ENCODE measurements at regions not wholly inside any gene's neighbourhood (a gene's known extent, or its start where the extent isn't known, plus 50 kb on each side); places are given as distances from the start of the nearest gene placed in this dataset.

DNA sequence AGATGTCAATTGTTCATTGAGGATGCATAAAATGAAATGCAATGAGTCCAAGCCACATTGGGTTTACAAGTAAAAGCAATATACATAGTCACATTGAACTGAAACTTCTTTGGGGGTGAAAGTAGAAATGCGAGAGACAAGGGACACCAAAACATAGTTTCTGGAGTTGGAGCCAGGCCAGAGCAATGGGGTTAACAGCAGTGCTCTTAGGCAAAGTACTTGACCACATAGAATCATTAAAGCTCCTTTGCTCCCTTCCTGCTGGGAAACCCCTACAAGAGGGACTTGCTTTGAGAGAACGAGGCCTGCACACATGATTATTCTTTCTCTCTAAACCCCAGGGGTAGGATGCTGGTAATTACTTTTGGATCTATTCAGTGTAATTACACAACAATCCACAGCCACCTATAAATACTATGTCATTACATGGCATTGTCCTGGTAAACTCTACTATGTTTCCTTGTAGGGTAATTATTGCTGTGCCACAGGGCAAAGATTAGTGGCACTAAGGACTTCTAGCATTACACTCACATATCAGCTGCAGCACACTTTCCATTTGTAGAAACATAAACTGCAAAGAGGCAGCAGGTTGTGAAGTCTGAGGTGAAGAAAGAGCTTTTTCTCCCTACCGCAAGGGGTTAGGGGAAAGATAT lies 421.6 kb upstream of the PBX1 start:
- Histone ChIP-seq H2AFZ (ENCODE audit: insufficient read depth, low read length, poor library complexity) (no peak overlapping the region), H3K18ac (ENCODE audit: low read length) (no peak overlapping the region), H2AK5ac (ENCODE audit: low read length) (no peak overlapping the region), H3K4me3 (ENCODE audit: low read depth, low read length) (no peak overlapping the region), H3K27ac (ENCODE audit: low read depth, low read length) (no peak overlapping the region), H3K9ac (ENCODE audit: low read length) (no peak overlapping the region), H2BK12ac (ENCODE audit: low read length) (no peak overlapping the region), H3K27me3 (ENCODE audit: insufficient read depth, low read length) (no peaks in the 10 kb centered on the region), H3K9me3 (ENCODE audit: insufficient read depth, low read depth, low read length) (no peaks in the 10 kb centered on the region), H3K4me1 (ENCODE audit: control insufficient read depth in 1 of 2, insufficient read depth in 2 of 2, low read length in 2 of 2) (no peaks in the 10 kb centered on the region), H4K91ac (ENCODE audit: low read depth, low read length) (no peak overlapping the region), H2BK120ac (ENCODE audit: insufficient read depth, low read length, poor library complexity) (no peak overlapping the region), H3K14ac (ENCODE audit: low read length) (no peak overlapping the region), H2BK5ac (ENCODE audit: low read depth, low read length, poor library complexity) (no peak overlapping the region), H3K79me2 (ENCODE audit: control insufficient read depth, insufficient read depth, low read length, poor library complexity) (no peaks in the 10 kb centered on the region), H3K36me3 (ENCODE audit: control insufficient read depth in 1 of 2, insufficient read depth in 2 of 2, low read length in 2 of 2) (no peaks in the 10 kb centered on the region), H4K12ac (ENCODE audit: low read depth, low read length) (no peak overlapping the region), H3K79me1 (ENCODE audit: low read length) (no peaks in the 10 kb centered on the region), H4K8ac (ENCODE audit: low read depth, low read length) (no peak overlapping the region), H3K23ac (ENCODE audit: low read length) (no peak overlapping the region), H3K4ac (ENCODE audit: low read depth, low read length) (no peak overlapping the region), H3K4me2 (ENCODE audit: low read length) (no peak overlapping the region)
- no CpG with 5 or more reads among the region's 3 CpGs for WGBS (ENCODE audit: extremely low coverage, insufficient coverage, insufficient read length)
- DNase-seq, result no peak

DNA sequence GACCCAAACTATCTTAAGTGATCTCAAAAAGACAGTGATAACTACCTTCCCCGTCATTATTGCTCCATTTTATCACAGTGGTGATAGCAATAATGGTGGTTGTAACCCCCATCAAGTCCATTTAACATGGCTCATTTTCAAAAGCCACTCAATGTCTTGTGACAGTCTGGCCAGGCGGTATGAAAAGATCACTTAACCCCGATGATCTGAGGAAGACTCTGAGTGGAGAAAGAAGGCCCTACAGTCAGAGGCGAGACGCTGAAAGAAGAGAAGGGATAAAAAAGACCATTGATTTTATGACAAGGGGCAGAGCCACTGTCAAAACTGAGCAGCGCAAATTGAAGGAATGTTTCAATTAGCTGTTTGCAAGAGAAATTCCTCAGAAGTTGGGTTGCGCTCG lies 417.2 kb upstream of the PBX1 start:
- no CpG with 5 or more reads among the region's 8 CpGs for WGBS (ENCODE audit: extremely low coverage, insufficient coverage, insufficient read length)
- H4K12ac ChIP-seq (ENCODE audit: low read depth, low read length), result no peak overlapping the region
- no peak overlapping the region for H3K14ac ChIP-seq (ENCODE audit: low read length)
- no peak overlapping the region for H2AK5ac ChIP-seq (ENCODE audit: low read length)
- no peak overlapping the region for H4K91ac ChIP-seq (ENCODE audit: low read depth, low read length)
- no peak overlapping the region for H3K4ac ChIP-seq (ENCODE audit: low read depth, low read length)
- H3K9ac ChIP-seq (ENCODE audit: low read length), result no peak overlapping the region
- no peak overlapping the region for H2BK12ac ChIP-seq (ENCODE audit: low read length)
- no peak overlapping the region for H2BK5ac ChIP-seq (ENCODE audit: low read depth, low read length, poor library complexity)
- H3K79me2 ChIP-seq (ENCODE audit: control insufficient read depth, insufficient read depth, low read length, poor library complexity), result no peaks in the 10 kb centered on the region
- DNase-seq, result no peak
- no peak overlapping the region for H4K8ac ChIP-seq (ENCODE audit: low read depth, low read length)
- no peaks in the 10 kb centered on the region for H3K36me3 ChIP-seq (ENCODE audit: control insufficient read depth in 1 of 2, insufficient read depth in 2 of 2, low read length in 2 of 2)
- no peak overlapping the region for H3K27ac ChIP-seq (ENCODE audit: low read depth, low read length)
- no peaks in the 10 kb centered on the region for H3K4me1 ChIP-seq (ENCODE audit: control insufficient read depth in 1 of 2, insufficient read depth in 2 of 2, low read length in 2 of 2)
- no peak overlapping the region for H3K18ac ChIP-seq (ENCODE audit: low read length)
- H3K79me1 ChIP-seq (ENCODE audit: low read length), result no peaks in the 10 kb centered on the region
- H3K27me3 ChIP-seq (ENCODE audit: insufficient read depth, low read length), result no peaks in the 10 kb centered on the region
- no peak overlapping the region for H3K4me2 ChIP-seq (ENCODE audit: low read length)
- H2AFZ ChIP-seq (ENCODE audit: insufficient read depth, low read length, poor library complexity), result no peak overlapping the region
- H3K4me3 ChIP-seq (ENCODE audit: low read depth, low read length), result no peak overlapping the region
- no peak overlapping the region for H3K23ac ChIP-seq (ENCODE audit: low read length)
- H2BK120ac ChIP-seq (ENCODE audit: insufficient read depth, low read length, poor library complexity), result no peak overlapping the region
- no peaks in the 10 kb centered on the region for H3K9me3 ChIP-seq (ENCODE audit: insufficient read depth, low read depth, low read length)

DNA sequence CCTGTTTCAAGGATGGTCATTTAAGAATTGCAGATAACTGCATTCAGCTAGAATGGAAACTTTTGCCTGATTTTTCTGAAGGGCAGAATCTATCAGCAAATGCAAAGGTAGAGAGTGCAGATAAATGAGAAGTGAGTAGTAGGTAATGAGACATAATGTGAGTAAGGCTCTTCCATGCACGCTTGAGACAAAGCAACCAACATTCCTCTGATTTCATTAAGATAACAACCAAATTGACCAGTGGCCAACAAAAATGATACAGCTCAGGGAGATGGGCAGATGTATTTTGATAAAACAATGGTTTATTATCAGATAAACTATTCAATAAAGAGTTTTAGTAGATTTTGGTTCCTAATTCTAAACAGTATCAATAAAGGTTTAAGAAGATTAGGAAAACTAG lies 404.4 kb upstream of the PBX1 start:
- H3K4me3 ChIP-seq (ENCODE audit: low read depth, low read length), result no peak overlapping the region
- no peaks in the 10 kb centered on the region for H3K9me3 ChIP-seq (ENCODE audit: insufficient read depth, low read depth, low read length)
- no peak overlapping the region for H4K12ac ChIP-seq (ENCODE audit: low read depth, low read length)
- no peak overlapping the region for H4K91ac ChIP-seq (ENCODE audit: low read depth, low read length)
- no peak overlapping the region for H3K4ac ChIP-seq (ENCODE audit: low read depth, low read length)
- WGBS (ENCODE audit: extremely low coverage, insufficient coverage, insufficient read length), result no CpG with 5 or more reads among the region's 1 CpG
- no peak overlapping the region for H4K8ac ChIP-seq (ENCODE audit: low read depth, low read length)
- no peak overlapping the region for H3K14ac ChIP-seq (ENCODE audit: low read length)
- no peaks in the 10 kb centered on the region for H3K79me1 ChIP-seq (ENCODE audit: low read length)
- H3K27me3 ChIP-seq (ENCODE audit: insufficient read depth, low read length), result no peaks in the 10 kb centered on the region
- no peak overlapping the region for H3K4me2 ChIP-seq (ENCODE audit: low read length)
- H3K27ac ChIP-seq (ENCODE audit: low read depth, low read length), result no peak overlapping the region
- no peak overlapping the region for H3K9ac ChIP-seq (ENCODE audit: low read length)
- no peaks in the 10 kb centered on the region for H3K4me1 ChIP-seq (ENCODE audit: control insufficient read depth in 1 of 2, insufficient read depth in 2 of 2, low read length in 2 of 2)
- no peaks in the 10 kb centered on the region for H3K79me2 ChIP-seq (ENCODE audit: control insufficient read depth, insufficient read depth, low read length, poor library complexity)
- H2BK5ac ChIP-seq (ENCODE audit: low read depth, low read length, poor library complexity), result no peak overlapping the region
- H2BK12ac ChIP-seq (ENCODE audit: low read length), result no peak overlapping the region
- H2AK5ac ChIP-seq (ENCODE audit: low read length), result no peak overlapping the region
- no peak overlapping the region for H2BK120ac ChIP-seq (ENCODE audit: insufficient read depth, low read length, poor library complexity)
- H3K36me3 ChIP-seq (ENCODE audit: control insufficient read depth in 1 of 2, insufficient read depth in 2 of 2, low read length in 2 of 2), result no peaks in the 10 kb centered on the region
- no peak overlapping the region for H3K18ac ChIP-seq (ENCODE audit: low read length)
- DNase-seq, result no peak
- no peak overlapping the region for H2AFZ ChIP-seq (ENCODE audit: insufficient read depth, low read length, poor library complexity)
- H3K23ac ChIP-seq (ENCODE audit: low read length), result no peak overlapping the region

DNA sequence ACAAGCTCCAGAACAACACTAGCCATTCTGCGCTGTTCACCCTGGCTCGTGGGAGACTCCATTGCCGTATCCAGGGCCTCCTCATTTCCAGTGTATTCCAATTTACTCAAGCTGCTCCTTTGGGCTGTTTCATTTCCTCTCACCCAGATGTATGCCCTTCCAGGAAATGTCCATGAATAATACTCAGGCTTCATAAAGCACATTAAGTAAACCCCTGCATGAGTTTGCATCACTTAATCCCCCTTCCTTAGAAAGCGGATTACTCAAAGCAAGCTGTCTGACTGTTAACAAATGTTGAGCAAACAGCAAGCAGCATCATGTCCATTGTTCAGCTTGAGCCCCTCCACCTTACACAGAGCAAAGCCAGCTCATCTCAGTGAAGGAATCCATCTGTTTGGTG lies 403.6 kb upstream of the PBX1 start:
- H3K27me3 ChIP-seq (ENCODE audit: insufficient read depth, low read length), result no peaks in the 10 kb centered on the region
- no peak overlapping the region for H3K18ac ChIP-seq (ENCODE audit: low read length)
- H2BK5ac ChIP-seq (ENCODE audit: low read depth, low read length, poor library complexity), result no peak overlapping the region
- no peak overlapping the region for H4K12ac ChIP-seq (ENCODE audit: low read depth, low read length)
- no peak overlapping the region for H3K27ac ChIP-seq (ENCODE audit: low read depth, low read length)
- no peak overlapping the region for H3K4ac ChIP-seq (ENCODE audit: low read depth, low read length)
- no peak overlapping the region for H3K4me2 ChIP-seq (ENCODE audit: low read length)
- H3K23ac ChIP-seq (ENCODE audit: low read length), result no peak overlapping the region
- H3K9me3 ChIP-seq (ENCODE audit: insufficient read depth, low read depth, low read length), result no peaks in the 10 kb centered on the region
- no peaks in the 10 kb centered on the region for H3K79me2 ChIP-seq (ENCODE audit: control insufficient read depth, insufficient read depth, low read length, poor library complexity)
- H3K36me3 ChIP-seq (ENCODE audit: control insufficient read depth in 1 of 2, insufficient read depth in 2 of 2, low read length in 2 of 2), result no peaks in the 10 kb centered on the region
- H4K8ac ChIP-seq (ENCODE audit: low read depth, low read length), result no peak overlapping the region
- no peaks in the 10 kb centered on the region for H3K79me1 ChIP-seq (ENCODE audit: low read length)
- DNase-seq, result no peak
- H4K91ac ChIP-seq (ENCODE audit: low read depth, low read length), result no peak overlapping the region
- H3K14ac ChIP-seq (ENCODE audit: low read length), result no peak overlapping the region
- no peaks in the 10 kb centered on the region for H3K4me1 ChIP-seq (ENCODE audit: control insufficient read depth in 1 of 2, insufficient read depth in 2 of 2, low read length in 2 of 2)
- H2BK12ac ChIP-seq (ENCODE audit: low read length), result no peak overlapping the region
- no peak overlapping the region for H2AK5ac ChIP-seq (ENCODE audit: low read length)
- H3K9ac ChIP-seq (ENCODE audit: low read length), result no peak overlapping the region
- no peak overlapping the region for H2AFZ ChIP-seq (ENCODE audit: insufficient read depth, low read length, poor library complexity)
- WGBS (ENCODE audit: extremely low coverage, insufficient coverage, insufficient read length), result no CpG with 5 or more reads among the region's 4 CpGs
- no peak overlapping the region for H2BK120ac ChIP-seq (ENCODE audit: insufficient read depth, low read length, poor library complexity)
- no peak overlapping the region for H3K4me3 ChIP-seq (ENCODE audit: low read depth, low read length)
